Suprapubic skin (tissue), 4 donors: ENCODE measurements at regions not wholly inside any gene's neighbourhood (a gene's known extent, or its start where the extent isn't known, plus 50 kb on each side); places are given as distances from the start of the nearest gene placed in this dataset.

Source experiments
- DNase-seq, 2 donors: peaks; one replicate each; pipeline ENCODE4 v3.0.0-alpha.2; 2019; ENCODE audit warnings: low spot score in 2 of 2
- H3K27ac ChIP-seq: fragments of 200-600 bp; sonication (generic); one replicate; pipeline ENCODE4 v1.5.1; 2019
- H3K27me3 ChIP-seq: fragments of 200-600 bp; sonication (generic); one replicate; pipeline ENCODE4 v1.5.1; 2019
- H3K36me3 ChIP-seq: fragments of 200-600 bp; sonication (generic); one replicate; pipeline ENCODE4 v1.5.1; 2019
- H3K4me1 ChIP-seq: fragments of 200-600 bp; sonication (generic); one replicate; pipeline ENCODE4 v1.5.1; 2019
- H3K4me3 ChIP-seq: fragments of 200-600 bp; sonication (generic); one replicate; pipeline ENCODE4 v1.5.1; 2019; ENCODE audit warnings: mild to moderate bottlenecking
- H3K9me3 ChIP-seq: fragments of 200-600 bp; sonication (generic); one replicate; pipeline ENCODE4 v1.5.1; 2019
- EP300 ChIP-seq: sonication (generic); formaldehyde crosslinking; IDR thresholded peaks from one replicate; pipeline ENCODE4 v1.6.1; 2017; ENCODE audit warnings: antibody characterized with exemption
- POLR2A ChIP-seq, 2 donors: fragments of 450-650 bp; IDR thresholded peaks; one replicate each; pipeline ENCODE4 v1.6.1; 2017; ENCODE audit warnings: antibody characterized with exemption in 2 of 2, mild to moderate bottlenecking in 2 of 2, moderate library complexity in 2 of 2
- POLR2AphosphoS5 ChIP-seq, 3 donors: sonication (generic); formaldehyde crosslinking; IDR thresholded peaks; one replicate each; pipeline ENCODE4 v1.6.1; 2017; ENCODE audit warnings: antibody characterized with exemption in 3 of 3
- WGBS: methylation state at CpG from one replicate; pipeline ENCODE4 v1.1.5; 2018; 5-methylcytosine and 5-hydroxymethylcytosine counted together
- TF ChIP-seq, protein P1 (sequence below), 2 donors: fragments of 200-600 bp in 1 of 2; fragments of 450-650 bp in 1 of 2; sonication (generic) in 1 of 2; IDR thresholded peaks; one replicate each; pipeline ENCODE4 v1.5.1; 2016 to 2019; ENCODE audit warnings: antibody characterized with exemption in 2 of 2, mild to moderate bottlenecking in 1 of 2, moderate library complexity in 1 of 2

GRCh38 chr20:50264534-50265145 lies 74.0 kb downstream of the CEBPB start:
- Histone ChIP-seq H3K9me3 (no peaks in the 10 kb centered on the region), H3K27me3 (no peaks in the 10 kb centered on the region), H3K36me3 (no peaks in the 10 kb centered on the region), H3K27ac (no peak overlapping the region), H3K4me1 (peaks cover 38% of the 10 kb centered on the region), H3K4me3 (no peak overlapping the region)
- TF ChIP-seq EP300 (no peak), POLR2A (IDR thresholded peaks at IDR 0.05) (no peak), POLR2AphosphoS5 (IDR thresholded peaks at IDR 0.05) (no peak)
- TF ChIP-seq, protein P1, sequence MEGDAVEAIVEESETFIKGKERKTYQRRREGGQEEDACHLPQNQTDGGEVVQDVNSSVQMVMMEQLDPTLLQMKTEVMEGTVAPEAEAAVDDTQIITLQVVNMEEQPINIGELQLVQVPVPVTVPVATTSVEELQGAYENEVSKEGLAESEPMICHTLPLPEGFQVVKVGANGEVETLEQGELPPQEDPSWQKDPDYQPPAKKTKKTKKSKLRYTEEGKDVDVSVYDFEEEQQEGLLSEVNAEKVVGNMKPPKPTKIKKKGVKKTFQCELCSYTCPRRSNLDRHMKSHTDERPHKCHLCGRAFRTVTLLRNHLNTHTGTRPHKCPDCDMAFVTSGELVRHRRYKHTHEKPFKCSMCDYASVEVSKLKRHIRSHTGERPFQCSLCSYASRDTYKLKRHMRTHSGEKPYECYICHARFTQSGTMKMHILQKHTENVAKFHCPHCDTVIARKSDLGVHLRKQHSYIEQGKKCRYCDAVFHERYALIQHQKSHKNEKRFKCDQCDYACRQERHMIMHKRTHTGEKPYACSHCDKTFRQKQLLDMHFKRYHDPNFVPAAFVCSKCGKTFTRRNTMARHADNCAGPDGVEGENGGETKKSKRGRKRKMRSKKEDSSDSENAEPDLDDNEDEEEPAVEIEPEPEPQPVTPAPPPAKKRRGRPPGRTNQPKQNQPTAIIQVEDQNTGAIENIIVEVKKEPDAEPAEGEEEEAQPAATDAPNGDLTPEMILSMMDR (IDR thresholded peaks at IDR 0.05) = no peak
- 92% methylated on average over 10 of the region's 13 CpGs for WGBS
- DNase-seq = no peak

- 96% methylated on average over 12 of the region's 12 CpGs for whole genome bisulfite sequencing
- no peaks in the 10 kb centered on the region for H3K9me3 ChIP-seq
- no peak overlapping the region for H3K27ac ChIP-seq
- H3K4me1 ChIP-seq = peaks cover 31% of the 10 kb centered on the region
- H3K4me3 ChIP-seq = no peak overlapping the region
- DNase-seq = no peak
- no peaks in the 10 kb centered on the region for H3K36me3 ChIP-seq
- H3K27me3 ChIP-seq = no peaks in the 10 kb centered on the region
- TF ChIP-seq POLR2AphosphoS5 (IDR thresholded peaks at IDR 0.05) (no peak), EP300 (no peak), POLR2A (IDR thresholded peaks at IDR 0.05) (no peak)
- TF ChIP-seq, protein P1 (IDR thresholded peaks at IDR 0.05) = no peak
Observed at GRCh38 chr20:50265245-50265946, 74.8 kb downstream of the CEBPB start.

DNA sequence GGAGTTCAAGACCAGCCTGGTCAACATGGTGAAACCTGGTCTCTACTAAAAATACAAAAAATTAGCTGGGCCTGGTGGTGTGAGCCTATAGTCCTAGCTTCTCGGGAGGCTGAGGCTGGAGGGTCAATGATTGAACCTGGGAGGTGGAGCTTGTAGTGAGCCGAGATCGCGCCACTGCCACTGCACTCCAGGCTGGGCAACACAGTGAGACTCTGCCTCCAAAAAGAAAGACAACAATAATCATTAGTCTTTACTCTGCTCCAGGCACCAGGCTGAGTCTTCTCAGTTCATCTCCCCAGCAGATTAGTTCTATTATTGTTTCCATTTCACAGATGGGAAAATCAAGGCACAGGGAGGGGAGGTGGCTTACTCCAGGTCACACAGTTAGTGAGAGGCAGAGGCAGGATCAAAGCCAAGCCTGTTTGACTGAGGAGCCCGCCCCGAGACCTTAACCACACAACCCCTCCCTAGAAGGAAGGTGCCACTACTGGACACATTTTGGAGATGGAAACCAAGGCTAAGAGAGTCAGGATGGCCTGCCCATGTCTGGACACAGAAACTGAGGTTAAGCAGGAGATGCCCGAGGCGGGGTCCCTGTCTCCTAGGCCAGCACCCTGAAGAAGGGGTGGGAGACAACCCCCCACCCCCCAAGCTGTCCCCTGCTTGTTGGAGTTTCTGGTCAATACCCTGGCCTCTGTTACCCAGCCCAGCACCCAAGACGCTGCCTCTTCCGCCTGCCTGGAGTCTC lies 75.8 kb downstream of the CEBPB start:
- Histone ChIP-seq H3K27me3 (no peaks in the 10 kb centered on the region), H3K9me3 (no peaks in the 10 kb centered on the region), H3K36me3 (no peaks in the 10 kb centered on the region), H3K4me1 (peaks cover 27% of the 10 kb centered on the region), H3K27ac (peak overlapping the region; percentile 70), H3K4me3 (no peak overlapping the region)
- WGBS = 76% methylated on average over 9 of the region's 10 CpGs
- TF ChIP-seq, protein P1 (IDR thresholded peaks at IDR 0.05) = no peak
- TF ChIP-seq POLR2A (IDR thresholded peaks at IDR 0.05) (no peak), POLR2AphosphoS5 (IDR thresholded peaks at IDR 0.05) (no peak), EP300 (no peak)
- DNase-seq = no peak

- Histone ChIP-seq H3K4me1 (peaks cover 27% of the 10 kb centered on the region), H3K27ac (peak overlapping the region; percentile 70), H3K9me3 (no peaks in the 10 kb centered on the region), H3K27me3 (no peaks in the 10 kb centered on the region), H3K4me3 (no peak overlapping the region), H3K36me3 (no peaks in the 10 kb centered on the region)
- peak; percentile 91 to 92 for DNase-seq
- 19% methylated on average over 9 of the region's 21 CpGs for WGBS
- TF ChIP-seq EP300 (no peak), POLR2A (IDR thresholded peaks at IDR 0.05) (no peak), POLR2AphosphoS5 (IDR thresholded peaks at IDR 0.05) (no peak)
- TF ChIP-seq, protein P1 (IDR thresholded peaks at IDR 0.05) = no peak
Observed at GRCh38 chr20:50267041-50267865, 76.6 kb downstream of the CEBPB start.
